Stimulated activated CD8-positive, alpha-beta memory T cell treated with anti-CD3 and anti-CD28 coated beads, Interleukin-7, amount 100 ng/mL, for 1 hour (primary cell): ENCODE measurements at regions not wholly inside any gene's neighbourhood (a gene's known extent, or its start where the extent isn't known, plus 50 kb on each side); places are given as distances from the start of the nearest gene placed in this dataset.

Experiments used
- DNase-seq, 2 donors: peaks; one replicate each; pipeline ENCODE4 v3.0.0-alpha.2; 2020; ENCODE audit warnings: low read depth in 2 of 2

DNA sequence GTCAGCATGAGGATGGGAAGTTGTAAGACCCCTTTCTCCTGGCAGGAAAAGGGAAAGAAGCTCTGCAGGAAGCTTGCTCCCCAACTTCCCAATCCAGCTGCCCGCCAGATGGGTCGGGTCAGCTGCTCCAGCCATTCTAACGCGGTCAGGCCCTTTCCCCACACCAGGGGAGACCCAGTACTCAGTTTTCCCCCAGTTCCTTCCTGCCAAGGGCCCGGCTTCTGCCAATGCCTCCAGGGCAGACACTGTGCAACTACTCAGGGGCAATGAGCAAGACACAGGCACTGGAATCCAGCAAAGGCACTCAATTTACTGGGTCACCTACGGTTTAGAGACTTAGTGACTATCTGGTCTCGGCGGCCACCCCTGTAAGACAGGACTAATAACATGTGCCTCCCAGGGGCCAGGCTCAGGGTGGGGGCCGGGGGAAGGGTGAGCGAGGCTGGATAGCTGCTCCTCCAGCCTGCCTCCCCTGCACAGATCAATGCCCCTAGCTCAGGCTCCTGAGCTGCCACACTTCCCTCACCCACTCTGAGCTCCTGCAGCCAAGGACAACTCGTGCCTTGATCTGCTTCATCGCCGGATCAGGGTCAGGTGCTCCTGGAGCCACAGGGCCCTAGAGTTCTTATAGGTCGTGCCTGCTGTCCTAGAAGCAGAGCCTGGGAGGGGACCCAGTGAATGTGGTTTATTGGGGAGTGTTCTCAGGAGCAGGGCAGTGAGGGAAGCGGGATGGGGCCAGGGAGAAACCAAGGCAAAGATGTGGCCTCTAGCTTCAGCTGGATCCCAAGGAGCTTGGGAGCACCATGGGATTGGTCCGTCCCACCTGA is 171.1 kb downstream of the ZFP36L2 start:
- DNase-seq = no peak

DNA sequence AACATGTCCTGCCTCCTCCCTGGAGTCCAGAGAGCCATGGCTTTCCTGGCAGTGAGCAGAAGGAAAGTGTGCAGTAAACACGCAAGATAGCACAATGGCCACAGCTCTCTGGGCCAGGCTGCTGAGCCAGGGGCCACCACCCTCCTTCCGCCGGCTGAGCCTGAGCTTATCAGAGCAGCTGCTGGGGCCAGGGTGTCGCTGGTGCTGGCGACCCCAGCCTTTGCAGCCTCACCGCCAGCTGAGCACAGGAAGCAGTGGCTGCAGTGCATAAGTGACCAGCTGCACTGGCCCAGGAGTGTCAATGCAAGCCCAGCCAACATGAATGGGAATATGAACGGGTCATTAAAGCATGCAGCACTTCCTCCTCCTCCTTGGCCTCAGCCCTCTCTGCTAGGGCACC is 172.0 kb downstream of the ZFP36L2 start:
- DNase-seq = no peak

DNA sequence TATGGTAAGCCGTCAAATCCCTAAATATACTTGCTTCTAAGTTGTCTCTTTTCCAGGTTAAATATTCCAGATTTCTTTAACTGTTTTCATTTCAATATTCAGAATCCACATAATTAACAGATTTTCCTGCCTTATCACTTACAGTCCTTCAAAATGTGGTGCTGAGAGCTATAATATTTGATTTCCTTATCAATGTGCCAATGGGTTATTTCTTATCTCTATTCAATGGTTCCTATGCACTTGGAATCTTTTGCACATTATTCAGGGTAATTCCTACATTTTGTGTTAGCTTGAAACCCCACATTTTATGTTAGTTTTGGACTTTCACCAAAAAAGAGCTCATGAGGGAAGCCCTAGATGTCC is 173.5 kb downstream of the ZFP36L2 start:
- DNase-seq = no peak

DNA sequence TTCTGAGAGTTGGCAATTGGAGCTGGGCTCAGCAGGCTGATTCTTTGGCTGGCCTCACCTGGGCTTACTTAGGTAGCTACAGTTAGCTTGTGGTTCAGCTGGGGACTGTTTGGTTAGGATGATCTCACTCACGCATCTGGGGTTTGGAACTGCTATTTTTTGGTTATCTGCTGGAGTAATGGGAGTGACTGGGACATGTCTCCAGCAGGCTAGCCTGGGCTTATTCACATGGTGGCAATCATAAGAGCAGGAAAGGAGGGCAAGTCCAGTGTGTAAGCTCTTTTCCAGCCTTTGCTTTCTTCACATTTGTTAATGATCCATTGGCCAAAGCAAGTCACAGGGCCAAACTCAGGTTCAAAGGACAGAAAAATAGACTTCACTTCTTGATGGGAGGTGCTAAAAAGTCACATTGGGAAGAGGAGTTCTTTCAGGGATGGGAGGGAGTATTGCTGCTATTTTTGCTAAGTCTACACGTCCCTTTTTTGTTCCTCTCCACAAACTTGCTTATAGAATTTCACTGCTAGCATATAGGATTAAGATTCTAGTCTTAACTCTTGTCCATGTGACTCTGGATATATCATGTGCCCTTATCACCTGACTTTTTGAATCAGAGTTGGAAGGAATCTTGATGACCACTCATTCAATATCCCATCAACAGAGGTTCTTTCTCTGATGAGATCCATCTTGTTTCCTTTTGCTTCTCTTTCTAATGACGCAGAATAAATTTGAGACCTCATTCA is 174.0 kb downstream of the ZFP36L2 start:
- no peak for DNase-seq

DNA sequence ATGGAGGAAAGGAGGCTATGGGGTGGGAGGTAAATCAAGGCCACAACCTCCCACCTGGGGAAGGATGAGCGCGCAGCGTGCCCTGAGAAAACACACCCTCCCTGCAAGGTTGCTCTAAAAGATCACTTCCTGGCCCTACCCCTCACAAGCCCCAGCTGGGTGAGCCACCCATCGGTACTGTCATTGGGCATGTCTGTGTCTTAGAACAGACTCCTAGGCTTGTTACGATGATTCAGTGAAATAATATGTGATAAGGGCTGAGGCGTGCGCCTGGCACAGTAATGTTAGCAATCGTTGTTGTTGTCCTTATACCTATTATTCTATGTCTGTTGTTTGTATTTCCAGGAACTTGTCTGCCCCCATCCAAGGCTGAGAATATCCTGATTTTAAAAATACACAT is 175.1 kb downstream of the ZFP36L2 start:
- DNase-seq = no peak

DNA sequence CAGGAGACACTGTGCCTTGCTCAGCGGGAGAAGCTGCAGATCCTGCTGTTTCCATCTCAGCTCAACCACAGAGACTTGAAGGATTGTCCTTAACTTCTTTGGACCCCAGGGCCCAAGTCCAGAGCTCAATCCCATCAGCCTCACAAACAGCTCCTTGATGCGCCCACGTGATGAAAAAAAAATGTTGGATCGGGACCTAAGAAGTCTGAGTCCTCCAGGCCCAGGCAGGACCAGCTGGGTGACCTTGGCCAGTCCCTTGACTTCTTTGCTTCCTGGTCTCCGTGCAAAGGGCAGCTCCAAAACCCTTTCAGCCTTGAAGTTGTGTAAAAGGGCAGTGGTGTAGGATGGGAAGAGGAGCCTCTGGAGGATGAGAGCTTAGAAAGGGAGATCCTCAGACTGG is 175.5 kb downstream of the ZFP36L2 start:
- no peak for DNase-seq

DNA sequence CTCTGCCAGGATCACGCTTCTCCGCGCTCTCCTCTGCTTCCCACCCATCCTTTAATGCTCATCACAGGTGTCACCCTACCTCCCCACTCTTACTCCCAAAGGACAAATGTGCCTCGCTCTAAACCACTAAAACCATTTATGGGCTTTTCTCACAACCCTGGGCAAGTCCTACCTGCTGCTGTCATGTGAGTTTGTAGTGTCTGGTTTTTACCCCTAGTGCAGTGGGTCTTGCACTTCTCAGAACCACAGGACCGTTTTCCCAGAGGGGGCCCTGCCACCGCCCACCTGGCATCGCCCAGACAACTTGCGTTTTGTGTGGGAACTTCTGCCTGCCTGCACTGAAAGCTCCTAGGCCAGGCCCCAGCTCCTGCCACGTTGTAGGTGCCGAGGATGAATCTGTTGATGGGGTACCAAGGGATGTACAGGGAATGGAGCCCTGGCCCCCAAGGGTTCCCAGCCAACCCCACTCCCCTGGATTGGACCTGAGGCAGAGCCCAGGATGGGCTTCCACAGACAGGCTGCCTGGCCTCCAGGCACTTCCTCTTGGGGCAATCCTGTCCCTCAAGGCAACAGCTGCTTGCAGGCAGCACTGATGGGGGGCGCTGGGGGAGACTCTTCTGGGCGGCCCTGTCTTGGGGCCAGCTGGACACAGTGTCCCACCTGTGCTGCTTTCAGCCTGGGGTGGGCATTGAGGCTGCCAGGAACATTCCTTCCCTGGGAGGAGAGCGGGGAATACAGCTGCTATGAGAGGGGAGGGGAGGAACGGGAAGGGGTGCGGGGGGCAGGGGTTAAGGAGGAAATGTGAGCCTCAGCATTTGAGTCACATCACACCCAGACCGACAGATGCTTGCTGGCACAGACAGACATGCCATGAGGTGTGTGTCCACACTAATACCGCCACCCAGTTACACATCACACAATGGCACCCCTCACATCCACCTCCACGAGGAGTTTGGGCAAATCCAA is 176.3 kb downstream of the ZFP36L2 start:
- DNase-seq = no peak

DNA sequence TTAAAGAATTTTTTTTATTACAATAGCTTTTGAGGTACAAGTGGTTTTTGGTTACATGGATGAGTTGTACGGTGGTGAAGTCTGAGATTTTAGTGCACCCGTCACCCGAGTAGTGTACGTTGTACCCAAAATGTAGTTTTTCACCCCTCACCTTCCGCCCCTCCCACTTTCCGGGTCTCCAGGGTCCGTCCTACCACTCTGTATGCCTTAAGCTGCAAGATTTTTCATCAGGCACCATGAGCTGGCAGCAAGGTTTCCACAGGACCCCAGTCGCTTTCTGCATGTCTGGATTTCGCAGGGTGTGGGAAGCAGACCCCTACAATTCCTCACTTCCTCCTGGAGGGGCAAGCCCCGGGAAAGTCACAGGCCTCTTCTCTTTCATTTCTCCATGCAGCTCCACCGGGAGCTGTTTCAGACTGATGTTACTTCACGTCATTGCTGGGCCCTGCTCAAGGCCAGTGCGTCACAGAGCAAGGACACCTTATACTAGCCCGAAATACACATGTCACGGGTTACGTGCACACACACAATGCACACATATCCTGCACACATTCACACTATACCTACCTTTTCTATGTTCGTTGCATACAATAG is 179.1 kb downstream of the ZFP36L2 start:
- DNase-seq = no peak

DNA sequence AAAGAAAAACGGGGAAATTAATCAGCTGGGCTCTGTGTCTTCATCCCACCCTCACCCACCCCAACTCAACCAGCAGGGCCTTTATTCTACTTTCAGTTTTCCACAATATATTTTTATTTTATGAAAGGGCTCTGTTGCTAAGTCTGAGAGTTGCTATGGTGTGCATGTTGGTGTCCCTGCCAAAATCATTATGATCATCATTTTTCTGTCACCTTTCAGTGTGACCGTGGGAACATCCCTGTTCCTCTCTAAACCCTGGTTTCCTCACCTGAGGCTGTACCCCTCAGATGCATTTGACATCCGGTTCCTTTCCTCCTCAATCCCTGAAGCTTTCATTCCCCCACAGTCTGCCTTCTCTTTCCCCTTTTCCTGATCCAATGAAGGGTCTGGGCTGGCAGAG is 180.5 kb downstream of the ZFP36L2 start:
- no peak for DNase-seq

DNA sequence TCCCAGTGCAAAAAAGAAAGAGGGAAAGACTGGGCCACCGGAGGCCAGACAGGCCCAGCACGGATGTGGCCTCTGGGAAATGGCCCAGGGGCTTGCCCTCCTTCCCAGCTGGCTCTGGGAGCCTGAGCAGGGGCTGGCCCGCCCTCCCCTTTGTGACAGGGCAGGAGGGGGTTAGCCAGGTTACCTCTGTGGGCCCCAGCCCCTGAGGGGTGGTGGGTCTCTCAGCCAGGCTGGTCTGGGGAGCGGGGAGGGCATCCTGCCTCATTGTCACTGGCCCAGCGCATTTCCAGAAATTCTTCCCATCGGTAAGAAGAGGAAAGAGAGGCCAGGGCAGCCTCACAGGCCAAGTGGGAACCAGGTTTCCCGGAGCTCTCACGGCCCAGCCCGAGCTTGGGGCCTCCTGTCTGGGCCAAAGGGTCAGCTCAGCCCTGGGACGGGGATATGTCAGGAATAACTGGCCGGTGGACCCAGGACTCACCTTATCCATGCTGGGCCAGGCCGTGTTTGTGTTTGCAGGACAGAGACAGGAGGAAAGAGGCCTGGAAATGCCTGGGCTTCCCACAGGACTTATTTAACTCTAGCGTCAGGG is 182.2 kb downstream of the ZFP36L2 start:
- DNase-seq = no peak

DNA sequence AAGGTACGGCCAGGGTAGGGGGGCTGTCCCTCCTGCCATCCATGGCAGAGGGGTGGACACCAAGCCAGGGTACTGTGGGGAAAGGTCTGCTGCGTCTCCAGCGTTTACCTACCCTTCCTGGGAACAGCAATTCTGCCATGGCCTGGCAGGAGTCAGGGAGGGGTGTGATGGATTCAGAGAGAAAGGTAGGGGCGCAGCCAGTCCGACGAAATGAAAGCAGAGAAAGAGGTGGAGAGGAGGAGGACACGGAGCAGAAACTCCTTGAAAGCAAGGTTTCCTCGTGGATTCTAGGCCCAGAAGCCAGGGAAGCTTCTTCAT is 182.9 kb downstream of the ZFP36L2 start:
- DNase-seq = no peak

DNA sequence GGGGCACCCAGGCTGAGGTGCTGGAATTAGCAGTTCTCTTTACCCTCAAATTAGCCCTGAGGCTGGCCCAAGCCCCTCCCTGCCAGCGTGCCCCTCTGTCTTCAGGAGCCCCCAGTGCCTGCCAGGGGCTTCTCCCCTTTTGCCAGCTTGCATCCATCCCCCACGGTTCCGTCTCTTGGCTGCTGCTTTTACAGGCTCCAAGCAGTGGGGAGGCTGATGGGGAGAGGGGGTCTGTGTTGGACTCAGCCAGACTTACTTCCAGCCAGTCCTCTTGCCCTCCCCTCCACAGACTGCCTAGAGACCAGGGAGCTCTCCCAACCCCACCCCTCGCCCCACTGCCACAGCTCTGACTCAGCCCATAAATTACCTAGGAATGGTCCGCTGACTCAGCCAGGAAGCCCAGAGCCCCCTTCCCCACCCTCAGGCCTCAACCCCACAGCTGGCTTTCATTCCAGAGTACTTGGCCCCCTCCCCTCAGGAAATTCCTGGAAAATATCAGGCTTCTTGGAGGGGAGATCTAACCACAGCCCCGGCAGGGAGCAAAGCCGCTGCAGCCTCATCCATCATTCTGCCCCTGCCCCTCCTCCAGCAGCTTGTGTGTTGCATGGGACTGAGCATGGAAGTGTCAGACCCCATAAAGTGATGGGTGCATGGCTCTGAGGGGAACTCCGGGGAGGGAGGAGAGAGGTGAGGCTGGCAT is 184.6 kb downstream of the ZFP36L2 start:
- no peak for DNase-seq

DNA sequence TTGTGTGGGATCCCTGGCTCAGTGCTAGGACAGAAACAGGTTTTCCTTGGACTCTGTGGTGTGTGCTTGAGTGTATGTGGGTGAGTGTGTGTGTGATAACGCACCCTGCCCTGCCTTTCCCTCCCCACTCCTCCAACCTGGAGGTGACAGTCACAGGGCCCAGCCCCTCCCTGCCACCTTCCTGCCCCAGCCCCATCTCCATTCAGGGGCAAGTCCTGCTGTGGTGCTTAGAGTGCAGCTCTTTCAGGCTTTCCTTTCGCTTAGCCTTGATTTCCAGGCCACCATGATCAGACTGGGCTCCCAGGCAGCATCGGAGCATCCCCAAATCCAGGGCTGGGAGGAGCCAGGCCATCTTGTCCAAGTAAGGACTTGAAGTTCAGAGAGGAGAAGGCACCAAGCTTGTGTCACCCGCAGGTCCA is 185.2 kb downstream of the ZFP36L2 start:
- DNase-seq = no peak

DNA sequence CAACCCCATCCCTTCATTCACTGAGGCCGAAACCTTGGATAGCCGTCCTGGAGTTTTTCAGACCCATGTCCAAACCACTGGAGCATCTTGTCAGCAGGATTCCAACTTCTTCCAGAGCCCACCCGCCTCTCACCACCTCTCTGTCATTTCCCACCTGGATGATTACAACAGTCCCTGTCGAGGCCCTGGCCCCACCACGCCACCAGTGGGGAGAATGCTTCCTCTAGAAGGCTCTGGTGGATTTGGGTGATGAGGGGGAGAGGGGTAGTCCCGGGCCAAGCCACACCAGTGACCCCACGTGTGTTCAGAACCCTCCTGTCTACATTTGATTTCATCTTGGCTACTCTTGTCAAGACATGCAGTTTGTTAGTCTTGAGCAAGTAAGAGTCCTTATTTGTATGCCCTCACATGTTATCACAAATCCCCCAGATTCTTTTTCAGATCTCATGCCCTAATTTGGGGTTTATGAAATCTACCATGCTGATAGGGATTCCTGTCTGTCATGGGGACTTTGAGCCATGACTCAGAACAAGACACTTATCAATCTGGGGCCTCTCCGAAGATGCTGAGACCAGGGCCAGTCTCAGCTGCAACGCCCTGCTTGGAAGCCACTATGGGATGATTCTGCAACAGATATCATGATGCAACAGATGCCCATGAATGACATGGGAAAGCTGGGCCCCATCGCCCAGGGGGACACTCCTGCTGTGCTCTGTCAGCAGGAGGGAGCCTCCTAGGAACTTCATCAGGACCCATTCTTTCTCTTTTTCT is 186.1 kb downstream of the ZFP36L2 start:
- no peak for DNase-seq

DNA sequence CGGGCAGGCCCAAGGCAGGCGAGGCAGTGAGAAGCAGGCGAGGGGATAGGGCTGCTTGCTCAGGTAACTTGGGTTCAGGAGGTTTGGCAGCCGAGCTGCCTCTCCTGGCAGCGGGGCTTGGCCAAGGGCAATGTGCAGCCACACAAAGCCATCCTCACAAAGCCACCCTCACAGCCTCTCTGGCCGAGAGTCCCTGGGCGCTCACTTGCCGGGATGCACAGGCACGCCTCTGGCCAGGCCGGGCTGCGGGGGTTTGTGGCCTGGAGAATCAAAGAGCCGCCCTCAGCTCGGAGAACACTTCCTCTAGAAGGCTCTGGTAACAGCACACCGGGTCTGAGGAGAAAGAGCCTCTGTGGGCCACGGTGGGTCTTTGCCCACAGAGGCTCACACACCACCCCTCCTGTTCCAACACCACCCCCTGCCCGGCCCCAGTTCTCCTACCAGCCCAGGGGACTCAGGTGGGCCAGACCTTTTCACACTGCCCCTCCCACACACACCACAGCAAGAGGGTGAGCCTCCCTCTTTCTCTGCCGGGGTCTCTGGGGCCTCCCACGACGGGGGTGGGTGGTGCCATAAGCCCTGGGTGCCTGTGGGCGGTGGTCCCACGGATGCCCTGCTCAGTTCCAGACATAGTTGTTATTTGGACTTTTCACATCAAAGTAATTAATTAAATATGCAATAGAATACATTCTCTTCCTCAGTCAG is 186.9 kb downstream of the ZFP36L2 start:
- DNase-seq = no peak

DNA sequence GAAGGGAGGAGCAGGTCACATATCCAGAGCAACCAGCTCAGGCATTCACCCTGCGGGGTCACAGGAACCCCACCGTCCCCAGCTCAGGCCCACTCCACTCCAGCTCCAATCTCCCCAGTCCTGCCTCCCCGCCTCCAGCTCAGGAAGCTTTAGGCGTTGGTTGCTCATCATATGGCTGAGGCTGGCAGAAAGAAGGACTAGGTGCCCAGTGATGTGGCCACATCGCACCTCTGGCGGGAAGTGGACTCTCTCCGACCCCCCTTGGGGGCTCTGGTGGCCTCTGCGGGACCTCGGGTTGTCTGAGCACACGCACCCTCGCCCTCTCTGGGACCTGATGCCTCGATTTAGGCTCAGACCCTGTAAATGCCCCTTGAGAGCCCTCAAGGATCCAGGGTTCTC is 187.7 kb downstream of the ZFP36L2 start:
- no peak for DNase-seq

DNA sequence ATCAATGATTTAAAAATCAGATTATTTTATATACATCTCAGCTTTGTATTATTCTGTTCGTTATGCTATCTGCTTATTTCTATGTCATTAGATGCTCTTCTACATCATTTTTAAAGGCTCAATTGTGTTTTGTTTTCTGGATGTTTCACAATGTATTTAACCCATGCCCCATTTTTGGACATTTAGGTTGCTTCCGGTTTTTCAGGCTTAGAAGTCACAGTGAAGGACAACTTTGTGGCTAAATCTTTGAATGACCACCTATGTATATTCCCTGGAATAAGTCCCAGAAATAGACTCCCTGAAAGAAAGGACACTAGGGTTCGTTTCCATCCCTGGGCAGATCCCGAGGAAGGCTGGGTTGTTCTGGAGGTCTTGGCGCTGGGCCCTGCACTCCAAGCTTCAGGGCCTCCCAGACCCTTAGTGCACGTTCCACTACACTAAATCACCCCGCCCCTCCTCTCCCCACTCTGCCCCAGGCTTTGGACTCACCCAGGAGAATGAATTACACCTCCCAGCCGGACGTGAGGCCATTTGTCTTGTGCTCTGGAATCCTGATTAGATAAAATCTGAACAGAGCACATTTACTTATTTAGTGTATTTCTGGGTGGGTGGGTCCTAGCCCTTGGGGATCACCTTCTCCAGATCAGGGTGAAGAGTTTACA is 188.2 kb downstream of the ZFP36L2 start:
- DNase-seq = no peak

DNA sequence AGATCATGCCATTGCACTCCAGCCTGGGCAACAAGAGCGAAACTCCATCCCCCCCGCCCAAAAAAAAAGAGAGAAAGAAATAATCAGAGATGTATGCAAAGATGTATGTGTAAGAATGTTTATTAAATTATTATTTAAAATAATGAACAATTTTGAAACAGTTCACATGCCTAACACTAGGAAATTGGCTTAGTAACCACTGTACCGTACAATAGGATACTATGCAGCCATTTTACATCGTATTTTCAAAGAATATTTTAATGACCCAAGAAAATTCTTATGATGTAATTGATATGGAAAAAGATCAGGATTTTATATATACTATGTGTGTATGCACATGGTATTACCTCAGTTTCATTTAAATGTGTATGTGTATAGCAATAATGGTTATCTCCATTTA is 190.5 kb downstream of the ZFP36L2 start:
- no peak for DNase-seq

DNA sequence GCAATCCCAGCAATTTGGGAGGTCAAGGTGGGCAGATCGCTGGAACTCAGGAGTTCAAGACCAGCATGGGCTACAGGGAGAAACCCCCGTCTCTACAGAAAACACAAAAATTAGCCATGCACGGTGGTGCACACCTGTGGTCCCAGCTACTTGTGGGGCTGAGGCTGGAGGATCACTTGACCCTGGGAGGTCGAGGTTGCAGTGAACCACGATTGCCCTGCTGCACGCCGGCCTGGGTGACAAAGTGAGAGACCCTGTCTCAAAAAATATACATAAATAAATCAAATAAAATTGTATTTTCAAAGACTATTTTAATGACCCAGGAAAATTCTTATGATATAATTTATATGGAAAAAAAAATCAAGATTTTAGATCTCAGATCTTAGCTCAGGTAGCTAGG is 191.5 kb downstream of the ZFP36L2 start:
- DNase-seq = no peak
